Testis (tissue), 2 donors: ENCODE measurements at regions not wholly inside any gene's neighbourhood (a gene's known extent, or its start where the extent isn't known, plus 50 kb on each side); places are given as distances from the start of the nearest gene placed in this dataset.

Experiments
- CTCF ChIP-seq, 3 experiments: fragments of 450-650 bp in 2 of 3; fragments of 200-600 bp in 1 of 3; sonication (generic) in 1 of 3; IDR thresholded peaks; one replicate each; pipeline ENCODE4 v1.5.1; 2016 to 2019; ENCODE audit warnings: antibody characterized with exemption in 3 of 3, mild to moderate bottlenecking in 2 of 3, moderate library complexity in 1 of 3
- POLR2A ChIP-seq: fragments of 450-650 bp; IDR thresholded peaks from one replicate; pipeline ENCODE4 v1.6.1; 2017; ENCODE audit warnings: antibody characterized with exemption, mild to moderate bottlenecking, moderate library complexity

DNA sequence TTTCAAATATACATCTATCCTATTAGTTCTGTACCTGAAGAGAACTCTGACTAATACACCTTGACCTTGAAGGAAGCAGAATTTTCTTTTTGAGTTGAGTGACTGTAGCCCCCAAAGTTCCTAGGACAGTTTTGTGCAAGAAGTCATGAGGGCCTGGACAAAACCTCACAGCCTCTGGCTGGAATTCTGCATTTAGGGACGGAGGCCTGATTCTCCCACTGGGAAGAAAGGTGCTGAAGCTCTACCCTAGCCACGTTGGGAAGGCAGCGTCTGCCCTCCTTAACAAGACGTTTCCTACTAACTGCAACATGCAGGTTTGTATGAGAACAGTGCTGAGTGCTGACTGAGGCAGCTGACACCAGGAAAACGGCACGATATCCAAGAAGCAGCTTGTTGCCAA is 74.4 kb upstream of the ZCCHC2 start:
- TF ChIP-seq CTCF (IDR thresholded peaks at IDR 0.05), result no peak
- no peak for TF ChIP-seq POLR2A
